WTC11 (cell line): ENCODE measurements at regions not wholly inside any gene's neighbourhood (a gene's known extent, or its start where the extent isn't known, plus 50 kb on each side); places are given as distances from the start of the nearest gene placed in this dataset.

Experiments used
- ATAC-seq: fragments of 200-7000 bp; cut with Tn5 transposase; 2 replicates; pipeline ENCODE4 v1.10.0; 2021; ENCODE audit warnings: mild to moderate bottlenecking, moderate library complexity
- CTCF ChIA-PET: fragments of 300-600 bp; sonication (Branson Sonifier 250); formaldehyde crosslinking; loops from one replicate; lab custom pipeline; 2021; ENCODE audit warnings: antibody characterized with exemption; lab: Charles Lee
- POLR2A ChIA-PET: fragments of 350-600 bp; sonication (Branson Sonifier 250); formaldehyde crosslinking; loops from one replicate; lab custom pipeline; 2021; ENCODE audit warnings: antibody characterized with exemption; lab: Charles Lee
- DNase-seq: peaks from one replicate; pipeline ENCODE4 v3.0.0; 2021; ENCODE audit warnings: low spot score
- H3K27ac Mint-ChIP-seq: 2 replicates; pipeline ENCODE4 v1.8.0; 2021; ENCODE audit warnings: mixed read lengths
- H3K27me3 Mint-ChIP-seq: 2 replicates; pipeline ENCODE4 v1.8.0; 2021; ENCODE audit warnings: low read depth, mild to moderate bottlenecking, moderate library complexity, mixed read lengths
- H3K36me3 Mint-ChIP-seq: 2 replicates; pipeline ENCODE4 v1.8.0; 2021; ENCODE audit warnings: mixed read lengths
- H3K4me1 Mint-ChIP-seq: 2 replicates; pipeline ENCODE4 v1.8.0; 2022; ENCODE audit warnings: mixed read lengths
- H3K4me3 Mint-ChIP-seq: 2 replicates; pipeline ENCODE4 v1.8.0; 2021; ENCODE audit warnings: mild to moderate bottlenecking, moderate library complexity, mixed read lengths
- H3K9me3 Mint-ChIP-seq: 2 replicates; pipeline ENCODE4 v1.8.0; 2021; ENCODE audit warnings: mixed read lengths
- ATF1 ChIP-seq: sonication (generic); formaldehyde crosslinking; IDR thresholded peaks from 2 replicates; pipeline ENCODE4 v1.8.1; 2023; ENCODE audit warnings: mild to moderate bottlenecking, moderate library complexity, missing genetic modification reagents
- CBFB ChIP-seq: sonication (generic); formaldehyde crosslinking; IDR thresholded peaks from 2 replicates; pipeline ENCODE4 v1.8.1; 2022; ENCODE audit warnings: mild to moderate bottlenecking, low read depth, missing genetic modification reagents
- CREB1 ChIP-seq: sonication (generic); formaldehyde crosslinking; IDR thresholded peaks from 2 replicates; pipeline ENCODE4 v1.8.0; 2023; ENCODE audit warnings: mild to moderate bottlenecking, missing genetic modification reagents
- EMX1 ChIP-seq: fragments of 250-450 bp; sonication (Bioruptor Pico); IDR thresholded peaks from 2 replicates; pipeline ENCODE4 v1.8.0; 2021; ENCODE audit warnings: mild to moderate bottlenecking
- NFE2L1 ChIP-seq: sonication (generic); formaldehyde crosslinking; IDR thresholded peaks from 2 replicates; pipeline ENCODE4 v1.8.1; 2023; ENCODE audit warnings: missing genetic modification reagents
- RELA ChIP-seq: sonication (generic); formaldehyde crosslinking; IDR thresholded peaks from 2 replicates; pipeline ENCODE4 v1.8.1; 2022; ENCODE audit warnings: missing genetic modification reagents, mild to moderate bottlenecking, borderline replicate concordance
- ZNF416 ChIP-seq: fragments of 250-450 bp; sonication (Bioruptor Pico); IDR thresholded peaks from 2 replicates; pipeline ENCODE4 v1.9.0; 2021; ENCODE audit warnings: mild to moderate bottlenecking, inconsistent platforms
- ZNF423 ChIP-seq: fragments of 250-450 bp; sonication (Bioruptor Pico); IDR thresholded peaks from 2 replicates; pipeline ENCODE4 v2.1.2; 2022; ENCODE audit warnings: mild to moderate bottlenecking, moderate library complexity
- ZNF671 ChIP-seq: fragments of 250-450 bp; sonication (Bioruptor Pico); IDR thresholded peaks from 2 replicates; pipeline ENCODE4 v1.8.0; 2021; ENCODE audit warnings: mild to moderate bottlenecking
- TF ChIP-seq, protein P1 (sequence below): sonication (generic); formaldehyde crosslinking; IDR thresholded peaks from 2 replicates; pipeline ENCODE4 v1.8.0; 2023; ENCODE audit warnings: missing genetic modification reagents
- TF ChIP-seq, protein P2 (sequence below): sonication (generic); formaldehyde crosslinking; conservative IDR thresholded peaks from 2 replicates; pipeline ENCODE4 v1.8.1; 2022; ENCODE audit warnings: mild to moderate bottlenecking, missing genetic modification reagents
- TF ChIP-seq, protein P3 (sequence below): sonication (generic); formaldehyde crosslinking; IDR thresholded peaks from 2 replicates; pipeline ENCODE4 v1.8.0; 2022; ENCODE audit warnings: missing genetic modification reagents
- TF ChIP-seq, protein P4 (sequence below): fragments of 250-450 bp; sonication (Bioruptor Pico); IDR thresholded peaks from 2 replicates; pipeline ENCODE4 v1.9.0; 2021; ENCODE audit warnings: mild to moderate bottlenecking, borderline replicate concordance
- TF ChIP-seq, protein P5 (sequence below): fragments of 250-450 bp; sonication (Bioruptor Pico); conservative IDR thresholded peaks from 2 replicates; pipeline ENCODE4 v1.9.0; 2021; ENCODE audit warnings: mild to moderate bottlenecking
- TF ChIP-seq, protein P6 (sequence below): sonication (generic); formaldehyde crosslinking; IDR thresholded peaks from 2 replicates; pipeline ENCODE4 v1.8.1; 2022; ENCODE audit warnings: mild to moderate bottlenecking, missing genetic modification reagents, moderate library complexity, borderline replicate concordance

DNA sequence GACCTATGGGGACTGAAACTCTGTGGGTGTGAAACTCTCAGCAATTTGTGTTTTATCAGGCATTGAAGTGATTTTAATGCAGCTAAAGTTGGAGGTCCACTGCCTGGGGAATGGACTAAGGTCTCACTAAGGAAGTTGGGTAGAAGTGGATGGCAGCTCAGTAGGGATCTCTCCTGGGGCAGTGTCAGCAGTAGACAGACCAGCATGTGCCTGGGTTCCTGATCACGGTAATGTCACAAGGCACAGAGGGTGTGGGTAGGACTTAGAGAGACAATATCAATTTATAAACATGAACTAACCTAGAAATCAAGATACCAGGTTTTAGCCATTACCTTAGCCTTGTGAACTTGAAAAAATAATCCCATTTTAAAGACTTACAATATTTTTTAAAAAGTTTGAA is 380.3 kb upstream of the LCORL start:
- TF ChIP-seq RELA, result no peak
- TF ChIP-seq, protein P1, sequence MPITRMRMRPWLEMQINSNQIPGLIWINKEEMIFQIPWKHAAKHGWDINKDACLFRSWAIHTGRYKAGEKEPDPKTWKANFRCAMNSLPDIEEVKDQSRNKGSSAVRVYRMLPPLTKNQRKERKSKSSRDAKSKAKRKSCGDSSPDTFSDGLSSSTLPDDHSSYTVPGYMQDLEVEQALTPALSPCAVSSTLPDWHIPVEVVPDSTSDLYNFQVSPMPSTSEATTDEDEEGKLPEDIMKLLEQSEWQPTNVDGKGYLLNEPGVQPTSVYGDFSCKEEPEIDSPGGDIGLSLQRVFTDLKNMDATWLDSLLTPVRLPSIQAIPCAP (CRISPR knock-in tag), result no peak
- no peak for TF ChIP-seq ZNF423 (CRISPR knock-in tag)
- TF ChIP-seq, protein P2, sequence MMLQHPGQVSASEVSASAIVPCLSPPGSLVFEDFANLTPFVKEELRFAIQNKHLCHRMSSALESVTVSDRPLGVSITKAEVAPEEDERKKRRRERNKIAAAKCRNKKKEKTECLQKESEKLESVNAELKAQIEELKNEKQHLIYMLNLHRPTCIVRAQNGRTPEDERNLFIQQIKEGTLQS (CRISPR knock-in tag), result no peak
- TF ChIP-seq, protein P3, sequence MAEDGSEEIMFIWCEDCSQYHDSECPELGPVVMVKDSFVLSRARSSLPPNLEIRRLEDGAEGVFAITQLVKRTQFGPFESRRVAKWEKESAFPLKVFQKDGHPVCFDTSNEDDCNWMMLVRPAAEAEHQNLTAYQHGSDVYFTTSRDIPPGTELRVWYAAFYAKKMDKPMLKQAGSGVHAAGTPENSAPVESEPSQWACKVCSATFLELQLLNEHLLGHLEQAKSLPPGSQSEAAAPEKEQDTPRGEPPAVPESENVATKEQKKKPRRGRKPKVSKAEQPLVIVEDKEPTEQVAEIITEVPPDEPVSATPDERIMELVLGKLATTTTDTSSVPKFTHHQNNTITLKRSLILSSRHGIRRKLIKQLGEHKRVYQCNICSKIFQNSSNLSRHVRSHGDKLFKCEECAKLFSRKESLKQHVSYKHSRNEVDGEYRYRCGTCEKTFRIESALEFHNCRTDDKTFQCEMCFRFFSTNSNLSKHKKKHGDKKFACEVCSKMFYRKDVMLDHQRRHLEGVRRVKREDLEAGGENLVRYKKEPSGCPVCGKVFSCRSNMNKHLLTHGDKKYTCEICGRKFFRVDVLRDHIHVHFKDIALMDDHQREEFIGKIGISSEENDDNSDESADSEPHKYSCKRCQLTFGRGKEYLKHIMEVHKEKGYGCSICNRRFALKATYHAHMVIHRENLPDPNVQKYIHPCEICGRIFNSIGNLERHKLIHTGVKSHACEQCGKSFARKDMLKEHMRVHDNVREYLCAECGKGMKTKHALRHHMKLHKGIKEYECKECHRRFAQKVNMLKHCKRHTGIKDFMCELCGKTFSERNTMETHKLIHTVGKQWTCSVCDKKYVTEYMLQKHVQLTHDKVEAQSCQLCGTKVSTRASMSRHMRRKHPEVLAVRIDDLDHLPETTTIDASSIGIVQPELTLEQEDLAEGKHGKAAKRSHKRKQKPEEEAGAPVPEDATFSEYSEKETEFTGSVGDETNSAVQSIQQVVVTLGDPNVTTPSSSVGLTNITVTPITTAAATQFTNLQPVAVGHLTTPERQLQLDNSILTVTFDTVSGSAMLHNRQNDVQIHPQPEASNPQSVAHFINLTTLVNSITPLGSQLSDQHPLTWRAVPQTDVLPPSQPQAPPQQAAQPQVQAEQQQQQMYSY (CRISPR knock-in tag), result no peak
- TF ChIP-seq, protein P4, sequence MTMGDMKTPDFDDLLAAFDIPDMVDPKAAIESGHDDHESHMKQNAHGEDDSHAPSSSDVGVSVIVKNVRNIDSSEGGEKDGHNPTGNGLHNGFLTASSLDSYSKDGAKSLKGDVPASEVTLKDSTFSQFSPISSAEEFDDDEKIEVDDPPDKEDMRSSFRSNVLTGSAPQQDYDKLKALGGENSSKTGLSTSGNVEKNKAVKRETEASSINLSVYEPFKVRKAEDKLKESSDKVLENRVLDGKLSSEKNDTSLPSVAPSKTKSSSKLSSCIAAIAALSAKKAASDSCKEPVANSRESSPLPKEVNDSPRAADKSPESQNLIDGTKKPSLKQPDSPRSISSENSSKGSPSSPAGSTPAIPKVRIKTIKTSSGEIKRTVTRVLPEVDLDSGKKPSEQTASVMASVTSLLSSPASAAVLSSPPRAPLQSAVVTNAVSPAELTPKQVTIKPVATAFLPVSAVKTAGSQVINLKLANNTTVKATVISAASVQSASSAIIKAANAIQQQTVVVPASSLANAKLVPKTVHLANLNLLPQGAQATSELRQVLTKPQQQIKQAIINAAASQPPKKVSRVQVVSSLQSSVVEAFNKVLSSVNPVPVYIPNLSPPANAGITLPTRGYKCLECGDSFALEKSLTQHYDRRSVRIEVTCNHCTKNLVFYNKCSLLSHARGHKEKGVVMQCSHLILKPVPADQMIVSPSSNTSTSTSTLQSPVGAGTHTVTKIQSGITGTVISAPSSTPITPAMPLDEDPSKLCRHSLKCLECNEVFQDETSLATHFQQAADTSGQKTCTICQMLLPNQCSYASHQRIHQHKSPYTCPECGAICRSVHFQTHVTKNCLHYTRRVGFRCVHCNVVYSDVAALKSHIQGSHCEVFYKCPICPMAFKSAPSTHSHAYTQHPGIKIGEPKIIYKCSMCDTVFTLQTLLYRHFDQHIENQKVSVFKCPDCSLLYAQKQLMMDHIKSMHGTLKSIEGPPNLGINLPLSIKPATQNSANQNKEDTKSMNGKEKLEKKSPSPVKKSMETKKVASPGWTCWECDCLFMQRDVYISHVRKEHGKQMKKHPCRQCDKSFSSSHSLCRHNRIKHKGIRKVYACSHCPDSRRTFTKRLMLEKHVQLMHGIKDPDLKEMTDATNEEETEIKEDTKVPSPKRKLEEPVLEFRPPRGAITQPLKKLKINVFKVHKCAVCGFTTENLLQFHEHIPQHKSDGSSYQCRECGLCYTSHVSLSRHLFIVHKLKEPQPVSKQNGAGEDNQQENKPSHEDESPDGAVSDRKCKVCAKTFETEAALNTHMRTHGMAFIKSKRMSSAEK, result no peak
- no peak for TF ChIP-seq NFE2L1
- TF ChIP-seq ZNF416 (CRISPR knock-in tag), result no peak
- no peak for TF ChIP-seq ATF1 (CRISPR knock-in tag)
- TF ChIP-seq CBFB (CRISPR knock-in tag), result no peak
- TF ChIP-seq, protein P5, sequence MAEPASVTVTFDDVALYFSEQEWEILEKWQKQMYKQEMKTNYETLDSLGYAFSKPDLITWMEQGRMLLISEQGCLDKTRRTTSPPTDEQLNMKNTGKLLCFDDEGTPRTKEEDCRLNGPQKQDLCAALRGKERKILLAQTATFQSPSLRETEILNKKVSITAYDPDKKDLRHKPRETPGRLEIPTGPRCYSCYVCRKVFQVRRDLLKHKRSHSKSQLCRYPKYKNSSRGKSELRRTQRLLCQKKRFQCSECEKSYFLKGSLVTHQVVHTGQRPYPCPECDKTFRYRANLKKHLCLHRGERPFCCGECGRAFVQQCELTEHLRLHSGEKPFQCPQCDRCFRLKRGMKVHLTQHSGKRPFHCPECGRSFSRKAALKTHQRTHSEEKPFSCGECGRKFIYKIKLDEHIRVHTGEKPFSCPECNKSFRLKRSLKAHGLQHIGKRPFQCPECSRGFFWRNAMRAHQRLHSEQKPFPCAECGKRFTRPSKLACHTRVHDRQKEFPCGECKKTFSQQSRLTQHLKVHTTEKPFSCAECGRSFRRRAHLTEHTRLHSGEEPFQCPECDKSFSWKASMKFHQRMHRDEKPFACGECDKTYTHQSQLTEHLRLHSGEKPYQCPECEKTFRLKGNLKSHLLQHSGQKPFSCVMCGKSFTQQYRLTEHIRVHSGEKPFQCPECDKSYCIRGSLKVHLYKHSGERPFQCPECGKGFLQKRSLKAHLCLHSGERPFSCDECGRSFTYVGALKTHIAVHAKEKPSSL, result no peak
- no peak for TF ChIP-seq ZNF671
- no peak for TF ChIP-seq EMX1 (CRISPR knock-in tag)
- no peak for TF ChIP-seq CREB1
- H3K36me3 Mint-ChIP-seq, result no peaks in the 10 kb centered on the region
- H3K4me1 Mint-ChIP-seq, result peaks cover 23% of the 10 kb centered on the region
- H3K27me3 Mint-ChIP-seq, result no peaks in the 10 kb centered on the region
- no peak overlapping the region for H3K4me3 Mint-ChIP-seq
- ChIA-PET POLR2A (no interaction called here), CTCF (no interaction called here)
- no peaks in the 10 kb centered on the region for H3K9me3 Mint-ChIP-seq
- ATAC-seq (no peak), DNase-seq (no peak)
- no peak overlapping the region for H3K27ac Mint-ChIP-seq

DNA sequence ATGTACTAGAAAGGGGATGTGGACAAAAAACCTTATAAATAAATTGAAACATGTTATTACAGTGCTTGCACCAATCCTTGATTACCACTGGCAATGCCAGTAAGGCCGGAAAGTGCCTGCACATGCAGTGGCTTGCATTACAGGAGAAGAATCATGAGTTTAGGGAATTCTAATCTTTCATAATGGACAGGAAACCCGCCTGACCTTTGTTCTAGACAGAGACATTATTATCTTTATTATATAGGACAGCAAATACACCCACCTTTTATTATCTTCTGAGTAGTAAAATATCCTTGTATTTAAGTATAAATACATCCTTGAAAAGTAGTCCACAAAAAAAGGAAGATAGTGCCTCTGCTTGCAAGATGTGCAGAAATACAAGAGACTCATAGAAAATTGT is 379.9 kb upstream of the LCORL start:
- Mint-ChIP-seq H3K36me3 (no peaks in the 10 kb centered on the region), H3K27me3 (no peaks in the 10 kb centered on the region)
- POLR2A ChIA-PET, result no interaction called here

More for the DNA sequence above, 379.9 kb upstream of the LCORL start:
- TF ChIP-seq, protein P6, sequence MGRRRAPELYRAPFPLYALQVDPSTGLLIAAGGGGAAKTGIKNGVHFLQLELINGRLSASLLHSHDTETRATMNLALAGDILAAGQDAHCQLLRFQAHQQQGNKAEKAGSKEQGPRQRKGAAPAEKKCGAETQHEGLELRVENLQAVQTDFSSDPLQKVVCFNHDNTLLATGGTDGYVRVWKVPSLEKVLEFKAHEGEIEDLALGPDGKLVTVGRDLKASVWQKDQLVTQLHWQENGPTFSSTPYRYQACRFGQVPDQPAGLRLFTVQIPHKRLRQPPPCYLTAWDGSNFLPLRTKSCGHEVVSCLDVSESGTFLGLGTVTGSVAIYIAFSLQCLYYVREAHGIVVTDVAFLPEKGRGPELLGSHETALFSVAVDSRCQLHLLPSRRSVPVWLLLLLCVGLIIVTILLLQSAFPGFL (CRISPR knock-in tag), result no peak
- Mint-ChIP-seq H3K9me3 (no peaks in the 10 kb centered on the region), H3K4me1 (peaks cover 23% of the 10 kb centered on the region), H3K4me3 (no peak overlapping the region), H3K27ac (no peak overlapping the region)
- ATAC-seq (no peak), DNase-seq (no peak)
- CTCF ChIA-PET, result no interaction called here
